SHP77 treated with DMSO at 0.1 percent for 48 hours (cell line): ENCODE measurements at regions not wholly inside any gene's neighbourhood (a gene's known extent, or its start where the extent isn't known, plus 50 kb on each side); places are given as distances from the start of the nearest gene placed in this dataset.

Experiments used
- DNase-seq: peaks from one replicate; lab custom pipeline; 2025; lab: John Stamatoyannopoulos, UW

- DNase-seq, result no peak
These were observed 555.3 kb upstream of the CELF2 start for GRCh38 chr10:10462151-10462941.

GRCh38 chr10:10471758-10472157 is 545.9 kb upstream of the CELF2 start:
- DNase-seq, result no peak

GRCh38 chr10:10475812-10476211 is 541.9 kb upstream of the CELF2 start:
- no peak for DNase-seq

- no peak for DNase-seq
These were observed 539.8 kb upstream of the CELF2 start for GRCh38 chr10:10477844-10478243.

- no peak for DNase-seq
These were observed 538.2 kb upstream of the CELF2 start for GRCh38 chr10:10479465-10479864.

- no peak for DNase-seq
These were observed 535.1 kb upstream of the CELF2 start for GRCh38 chr10:10482613-10483012.

- DNase-seq, result no peak
These were observed 528.6 kb upstream of the CELF2 start for GRCh38 chr10:10489076-10489475.

- DNase-seq, result no peak
These were observed 527.7 kb upstream of the CELF2 start for GRCh38 chr10:10489805-10490571.

GRCh38 chr10:10490581-10490980 is 527.1 kb upstream of the CELF2 start:
- DNase-seq, result no peak

GRCh38 chr10:10492420-10492819 is 525.3 kb upstream of the CELF2 start:
- no peak for DNase-seq

- DNase-seq, result no peak
These were observed 523.8 kb upstream of the CELF2 start for GRCh38 chr10:10493833-10494232.

- no peak for DNase-seq
These were observed 520.4 kb upstream of the CELF2 start for GRCh38 chr10:10497245-10497644.

GRCh38 chr10:10498781-10499180 is 518.9 kb upstream of the CELF2 start:
- no peak for DNase-seq

- DNase-seq, result no peak
These were observed 517.8 kb upstream of the CELF2 start for GRCh38 chr10:10499839-10500238.

- DNase-seq, result no peak
These were observed 516.7 kb upstream of the CELF2 start for GRCh38 chr10:10500937-10501336.

- DNase-seq, result no peak
These were observed 513.9 kb upstream of the CELF2 start for GRCh38 chr10:10503772-10504171.

- DNase-seq, result no peak
These were observed 509.5 kb upstream of the CELF2 start for GRCh38 chr10:10508211-10508610.

- DNase-seq, result no peak
These were observed 507.5 kb upstream of the CELF2 start for GRCh38 chr10:10510179-10510578.

- DNase-seq, result no peak
These were observed 504.6 kb upstream of the CELF2 start for GRCh38 chr10:10513067-10513466.

GRCh38 chr10:10513898-10514297 is 503.8 kb upstream of the CELF2 start:
- no peak for DNase-seq

GRCh38 chr10:10514797-10515196 is 502.9 kb upstream of the CELF2 start:
- DNase-seq, result no peak

- DNase-seq, result no peak
These were observed 502.0 kb upstream of the CELF2 start for GRCh38 chr10:10515479-10516204.
